ENCODE measurements at regions not wholly inside any gene's neighbourhood (a gene's known extent, or its start where the extent isn't known, plus 50 kb on each side); places are given as distances from the start of the nearest gene placed in this dataset.

DNA sequence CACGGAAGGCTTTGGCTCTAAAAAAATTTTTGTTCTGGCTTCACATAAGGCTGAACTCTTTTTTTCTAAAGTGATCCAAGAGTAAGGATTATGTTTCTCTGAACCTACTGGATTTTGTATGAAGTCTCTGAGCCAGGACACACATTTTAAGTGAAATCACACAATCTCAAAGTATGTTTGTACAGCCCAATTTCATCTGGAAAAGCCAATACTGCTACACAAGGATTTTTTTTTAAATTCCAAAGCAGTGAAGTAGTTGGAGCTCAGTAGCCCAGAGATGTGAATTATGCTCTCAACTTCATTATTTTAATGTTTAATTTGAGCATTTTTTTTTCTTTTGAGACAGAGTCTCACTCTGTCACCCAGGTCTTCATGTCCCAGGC is 243.9 kb downstream of the FAM43A start (continued):
- TF ChIP-seq CEBPZ (IDR thresholded peaks at IDR 0.05; ENCODE audit: low read length) (no peak), STAG1 (CRISPR knock-in tag; IDR thresholded peaks at IDR 0.05) (no peak), ZNF597 (CRISPR knock-in tag; IDR thresholded peaks at IDR 0.05) (no peak), CCAR2 (optimal IDR thresholded peaks at IDR 0.05; ENCODE audit: low read depth, low read length) (no peak), ZNF549 (CRISPR knock-in tag; IDR thresholded peaks at IDR 0.05) (no peak), NCOA5 (CRISPR knock-in tag; IDR thresholded peaks at IDR 0.05) (no peak), PCBP2 (optimal IDR thresholded peaks at IDR 0.05; ENCODE audit: low read depth, low read length, poor library complexity, severe bottlenecking) (no peak), ZEB1 (IDR thresholded peaks at IDR 0.05; ENCODE audit: insufficient replicate concordance, low read depth) (no peak)
- TF ChIP-seq, protein P1, sequence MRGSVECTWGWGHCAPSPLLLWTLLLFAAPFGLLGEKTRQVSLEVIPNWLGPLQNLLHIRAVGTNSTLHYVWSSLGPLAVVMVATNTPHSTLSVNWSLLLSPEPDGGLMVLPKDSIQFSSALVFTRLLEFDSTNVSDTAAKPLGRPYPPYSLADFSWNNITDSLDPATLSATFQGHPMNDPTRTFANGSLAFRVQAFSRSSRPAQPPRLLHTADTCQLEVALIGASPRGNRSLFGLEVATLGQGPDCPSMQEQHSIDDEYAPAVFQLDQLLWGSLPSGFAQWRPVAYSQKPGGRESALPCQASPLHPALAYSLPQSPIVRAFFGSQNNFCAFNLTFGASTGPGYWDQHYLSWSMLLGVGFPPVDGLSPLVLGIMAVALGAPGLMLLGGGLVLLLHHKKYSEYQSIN (CRISPR knock-in tag; IDR thresholded peaks at IDR 0.05; ENCODE audit: borderline replicate concordance): no peak
- TF ChIP-seq, protein P2, sequence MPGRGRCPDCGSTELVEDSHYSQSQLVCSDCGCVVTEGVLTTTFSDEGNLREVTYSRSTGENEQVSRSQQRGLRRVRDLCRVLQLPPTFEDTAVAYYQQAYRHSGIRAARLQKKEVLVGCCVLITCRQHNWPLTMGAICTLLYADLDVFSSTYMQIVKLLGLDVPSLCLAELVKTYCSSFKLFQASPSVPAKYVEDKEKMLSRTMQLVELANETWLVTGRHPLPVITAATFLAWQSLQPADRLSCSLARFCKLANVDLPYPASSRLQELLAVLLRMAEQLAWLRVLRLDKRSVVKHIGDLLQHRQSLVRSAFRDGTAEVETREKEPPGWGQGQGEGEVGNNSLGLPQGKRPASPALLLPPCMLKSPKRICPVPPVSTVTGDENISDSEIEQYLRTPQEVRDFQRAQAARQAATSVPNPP (CRISPR knock-in tag; IDR thresholded peaks at IDR 0.05): no peak
- TF ChIP-seq, protein P3, sequence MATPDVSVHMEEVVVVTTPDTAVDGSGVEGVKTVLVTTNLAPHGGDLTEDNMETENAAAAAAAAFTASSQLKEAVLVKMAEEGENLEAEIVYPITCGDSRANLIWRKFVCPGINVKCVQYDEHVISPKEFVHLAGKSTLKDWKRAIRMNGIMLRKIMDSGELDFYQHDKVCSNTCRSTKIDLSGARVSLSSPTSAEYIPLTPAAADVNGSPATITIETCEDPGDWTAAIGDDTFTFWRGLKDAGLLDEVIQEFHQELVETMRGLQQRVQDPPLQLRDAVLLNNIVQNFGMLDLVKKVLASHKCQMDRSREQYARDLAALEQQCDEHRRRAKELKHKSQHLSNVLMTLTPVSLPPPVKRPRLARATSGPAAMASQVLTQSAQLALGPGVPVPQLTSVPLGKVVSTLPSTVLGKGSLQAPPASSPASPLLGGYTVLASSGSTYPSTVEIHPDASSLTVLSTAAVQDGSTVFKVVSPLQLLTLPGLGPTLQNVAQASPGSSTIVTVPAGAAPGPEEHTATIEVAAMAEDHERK (CRISPR knock-in tag; IDR thresholded peaks at IDR 0.05; ENCODE audit: low read depth): no peak
